Liver (tissue), 2 donors: ENCODE measurements at regions not wholly inside any gene's neighbourhood (a gene's known extent, or its start where the extent isn't known, plus 50 kb on each side); places are given as distances from the start of the nearest gene placed in this dataset.

Experiments used
- CTCF ChIP-seq: fragments of 150-350 bp; IDR thresholded peaks from 2 replicates; pipeline ENCODE4 v1.5.1; 2017; ENCODE audit warnings: improper control_type of control experiment, low read depth, low read length; ENCODE audit not compliant: missing input control
- ZBTB33 ChIP-seq: IDR thresholded peaks from 2 replicates; pipeline ENCODE4 v1.6.1; 2016; ENCODE audit warnings: antibody characterized with exemption
- donor health status: healthy.

- TF ChIP-seq CTCF, result no peak
- TF ChIP-seq ZBTB33, result no peak
Measured at GRCh38 chr17:53150101-53150698, 672.5 kb upstream of the KIF2B start.
